Retinal pigment epithelial cell (primary cell): ENCODE measurements at regions not wholly inside any gene's neighbourhood (a gene's known extent, or its start where the extent isn't known, plus 50 kb on each side); places are given as distances from the start of the nearest gene placed in this dataset.
A peak's percentile ranks its signal among the peaks of the same experiment; 100 is the strongest.

Source experiments
- DNase-seq: peaks from one replicate; pipeline ENCODE4 v3.0.0-alpha.2; 2010; ENCODE audit warnings: low read depth
- H3K4me3 ChIP-seq: 2 replicates; pipeline ENCODE4 v1.5.1; 2011; ENCODE audit warnings: mild to moderate bottlenecking, low read length, control low read depth, moderate library complexity
- CTCF ChIP-seq: conservative IDR thresholded peaks from 2 replicates; pipeline ENCODE4 v1.5.1; 2011; ENCODE audit warnings: low read depth, low read length, control low read depth, inconsistent platforms

GRCh38 chr10:107994621-107995270 lies 830.2 kb upstream of the SORCS1 start:
- no peak for TF ChIP-seq CTCF
- H3K4me3 ChIP-seq: no peak overlapping the region
- DNase-seq: peak; percentile 11

GRCh38 chr10:107986571-107986970 lies 822.1 kb upstream of the SORCS1 start:
- no peak for TF ChIP-seq CTCF
- no peak overlapping the region for H3K4me3 ChIP-seq
- DNase-seq: no peak

GRCh38 chr10:107984581-107984980 lies 820.1 kb upstream of the SORCS1 start:
- no peak for DNase-seq
- TF ChIP-seq CTCF: no peak
- no peak overlapping the region for H3K4me3 ChIP-seq

GRCh38 chr10:107984149-107984548 lies 819.6 kb upstream of the SORCS1 start:
- no peak for DNase-seq
- H3K4me3 ChIP-seq: no peak overlapping the region
- TF ChIP-seq CTCF: no peak

- DNase-seq: no peak
- TF ChIP-seq CTCF: no peak
- H3K4me3 ChIP-seq: no peak overlapping the region
Measured at GRCh38 chr10:107978455-107978854, 813.9 kb upstream of the SORCS1 start.

GRCh38 chr10:107971973-107972372 lies 807.5 kb upstream of the SORCS1 start:
- peak; percentile 46 for DNase-seq
- no peak overlapping the region for H3K4me3 ChIP-seq
- TF ChIP-seq CTCF: no peak

GRCh38 chr10:107971411-107971810 lies 806.9 kb upstream of the SORCS1 start:
- H3K4me3 ChIP-seq: no peak overlapping the region
- no peak for DNase-seq
- no peak for TF ChIP-seq CTCF
